A673 (cell line): ENCODE measurements at regions not wholly inside any gene's neighbourhood (a gene's known extent, or its start where the extent isn't known, plus 50 kb on each side); places are given as distances from the start of the nearest gene placed in this dataset.

Source experiments
- CTCF ChIP-seq: fragments of 300-800, 200-600 bp; sonication (generic); conservative IDR thresholded peaks from 2 replicates; pipeline ENCODE4 v1.5.1; 2017; ENCODE audit warnings: low read depth, mild to moderate bottlenecking, antibody characterized with exemption, low read length, moderate library complexity, mixed read lengths
- EZH2 ChIP-seq: fragments of 200-600 bp; sonication (generic); IDR thresholded peaks from 2 replicates; pipeline ENCODE4 v1.6.1; 2017; ENCODE audit warnings: borderline replicate concordance, low read depth, mild to moderate bottlenecking, mixed read lengths, antibody characterized with exemption, low read length; ENCODE audit not compliant: poor library complexity, severe bottlenecking

GRCh38 chr2:56648802-56649201 is 465.0 kb downstream of the CCDC85A start:
- no peak for TF ChIP-seq CTCF
- TF ChIP-seq EZH2 = no peak
